Small intestine (tissue), 7 donors: ENCODE measurements at regions not wholly inside any gene's neighbourhood (a gene's known extent, or its start where the extent isn't known, plus 50 kb on each side); places are given as distances from the start of the nearest gene placed in this dataset.

Source experiments
- DNase-seq, 2 donors: peaks; one replicate each; pipeline versions ENCODE4 v3.0.0 to v3.0.0-alpha.2; 2013
- FAIRE-seq: peaks from 2 replicates; lab custom pipeline; 2012; peaks lifted over from hg19 to GRCh38; lab: Jason Lieb, UNC
- H3K27ac ChIP-seq, 3 donors: one replicate each; pipeline ENCODE4 v1.5.1; 2013; ENCODE audit warnings: low read length in 2 of 3, mild to moderate bottlenecking in 2 of 3, control low read depth in 1 of 3, inconsistent platforms in 1 of 3, low read depth in 1 of 3, moderate library complexity in 1 of 3
- H3K27me3 ChIP-seq, 3 donors: one replicate each; pipeline ENCODE4 v1.6.1; 2013; ENCODE audit warnings: low read length in 3 of 3, inconsistent platforms in 1 of 3; ENCODE audit not compliant: control insufficient read depth in 3 of 3, insufficient read depth in 3 of 3
- H3K36me3 ChIP-seq, 3 donors: one replicate each; pipeline ENCODE4 v1.6.1; 2013; ENCODE audit warnings: low read length in 3 of 3, inconsistent platforms in 1 of 3, low read depth in 1 of 3, mild to moderate bottlenecking in 1 of 3, moderate library complexity in 1 of 3; ENCODE audit not compliant: control insufficient read depth in 3 of 3, insufficient read depth in 2 of 3
- H3K4me1 ChIP-seq, 3 donors: one replicate each; pipeline ENCODE4 v1.6.1; 2013; ENCODE audit warnings: low read length in 2 of 3, inconsistent platforms in 1 of 3, low read depth in 1 of 3, mild to moderate bottlenecking in 1 of 3, moderate library complexity in 1 of 3; ENCODE audit not compliant: control insufficient read depth in 3 of 3, insufficient read depth in 2 of 3
- H3K4me3 ChIP-seq, 3 donors: one replicate each; pipeline ENCODE4 v1.5.1; 2013; ENCODE audit warnings: low read length in 3 of 3, control low read depth in 1 of 3, inconsistent platforms in 1 of 3, low read depth in 1 of 3, mild to moderate bottlenecking in 1 of 3, moderate library complexity in 1 of 3
- H3K9me3 ChIP-seq, 2 donors: one replicate each; pipeline ENCODE4 v1.6.1; 2013; ENCODE audit warnings: low read depth in 1 of 2, low read length in 1 of 2; ENCODE audit not compliant: control insufficient read depth in 2 of 2, insufficient read depth in 1 of 2
- WGBS, 3 donors: extraction: QIAGEN DNeasy Blood & Tissue Kit; methylation state at CpG; one replicate each; pipeline ENCODE4 v1.1.7; 2013; 5-methylcytosine and 5-hydroxymethylcytosine counted together
- donor health status: healthy with polysubstance abuse.
- donor health status: control.
- donor health status: control.
- donor health status: Bipolar disorder and iron deficiency.
- donor health status: healthy.

DNA sequence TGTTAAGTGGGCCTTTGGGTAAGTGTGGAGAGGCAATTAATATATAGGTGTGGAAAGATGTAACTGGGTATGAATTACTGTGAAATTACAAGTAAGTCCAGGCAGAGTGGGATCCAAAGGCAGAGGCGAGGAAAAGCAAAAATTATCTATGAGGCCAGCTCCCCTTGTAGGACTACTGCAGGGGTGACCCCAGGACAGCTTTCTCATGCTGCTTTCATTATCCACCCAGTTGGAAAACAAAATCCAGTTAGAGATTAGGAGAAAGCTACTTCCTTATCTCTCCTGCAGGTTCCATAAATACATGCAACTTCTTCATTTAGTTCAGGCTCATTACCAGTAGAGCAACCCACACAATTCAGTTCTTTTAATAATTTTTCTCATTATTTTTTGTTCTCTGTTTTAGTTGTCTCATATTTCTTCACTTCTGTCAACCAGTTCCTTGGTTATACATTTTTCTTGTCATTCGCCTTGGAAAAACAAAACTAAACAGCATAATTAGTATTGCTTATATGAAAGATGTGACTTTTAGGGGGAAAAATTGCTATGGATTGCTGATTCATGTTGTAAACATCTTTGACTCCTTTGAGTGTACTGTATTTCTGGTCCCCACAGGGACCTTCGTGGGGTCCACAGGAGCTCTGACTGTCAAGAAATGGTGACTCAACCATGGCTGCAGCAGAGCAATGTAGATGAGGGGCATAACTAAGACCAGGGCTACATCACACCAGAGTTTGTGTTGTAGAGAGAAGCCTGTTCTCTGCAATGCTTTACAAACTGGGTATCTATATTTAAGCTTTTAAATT lies 110.4 kb upstream of the PARD3B start:
- no peak overlapping the region for H3K27ac ChIP-seq
- H3K36me3 ChIP-seq, result no peaks in the 10 kb centered on the region
- H3K4me1 ChIP-seq, result no peaks in the 10 kb centered on the region
- FAIRE-seq (no peak), DNase-seq (no peak)
- peaks cover 0 to 9% of the 10 kb centered on the region in 2 donors for H3K9me3 ChIP-seq
- H3K4me3 ChIP-seq, result no peak overlapping the region
- H3K27me3 ChIP-seq, result peaks cover 0 to 2% (median 0%) of the 10 kb centered on the region in 3 donors
- WGBS, 3 donors, result 69 to 79% (median 69%) methylated on average over 3 of the region's 3 CpGs

DNA sequence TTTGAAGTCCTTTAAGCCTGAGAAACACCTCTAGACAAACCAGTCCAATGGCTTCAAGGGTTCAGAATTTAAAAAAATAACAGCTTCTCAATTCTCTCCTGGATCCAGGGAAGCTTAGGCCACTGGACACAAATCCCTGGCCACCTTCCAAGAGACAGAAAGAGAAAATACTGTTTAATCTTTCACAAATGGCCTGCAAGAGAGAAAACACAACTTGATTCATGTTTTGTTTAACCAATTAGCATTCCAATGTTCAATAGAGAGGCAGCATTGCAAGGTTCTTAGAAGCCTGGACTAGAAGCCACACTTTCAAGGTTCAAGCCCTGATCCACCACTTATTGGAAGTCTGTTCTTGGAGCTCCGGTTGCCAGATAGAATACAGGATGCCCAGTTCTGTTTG lies 109.0 kb upstream of the PARD3B start:
- DNase-seq, result no peak
- peaks cover 0 to 13% of the 10 kb centered on the region in 2 donors for H3K9me3 ChIP-seq
- no peak for FAIRE-seq
- H3K27ac ChIP-seq, result no peak overlapping the region
- H3K4me3 ChIP-seq, result no peak overlapping the region
- no peaks in the 10 kb centered on the region for H3K36me3 ChIP-seq
- 60 to 83% (median 78%) methylated on average over 1 of the region's 1 CpG for WGBS, 3 donors
- no peaks in the 10 kb centered on the region for H3K4me1 ChIP-seq
- peaks cover 0 to 2% (median 0%) of the 10 kb centered on the region in 3 donors for H3K27me3 ChIP-seq

DNA sequence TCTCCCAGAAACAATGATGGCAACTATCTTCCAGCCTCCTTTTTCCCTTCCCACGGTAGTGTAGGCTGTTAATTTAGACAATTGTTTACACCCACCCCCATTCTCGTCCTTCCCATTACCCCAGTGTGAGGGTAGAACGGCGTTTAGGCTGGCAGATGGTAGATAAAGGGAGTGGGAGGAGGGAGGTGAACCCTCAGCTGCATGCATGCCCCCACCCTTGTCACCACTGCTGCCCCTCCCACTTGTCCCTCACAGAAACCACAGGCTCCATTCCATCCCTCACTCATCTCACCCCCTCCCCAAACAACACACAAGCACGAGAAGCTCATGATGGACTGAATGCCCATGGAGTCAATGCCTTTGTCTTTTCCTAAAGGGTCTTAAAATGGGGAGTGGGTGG lies 107.9 kb upstream of the PARD3B start:
- Histone ChIP-seq H3K4me3 (no peak overlapping the region), H3K27me3 (peaks cover 0 to 2% (median 0%) of the 10 kb centered on the region in 3 donors), H3K36me3 (no peaks in the 10 kb centered on the region), H3K9me3 (peaks cover 0 to 9% of the 10 kb centered on the region in 2 donors), H3K27ac (no peak overlapping the region), H3K4me1 (no peaks in the 10 kb centered on the region)
- FAIRE-seq, result no peak
- no peak for DNase-seq
- 63 to 67% (median 66%) methylated on average over 4 to 5 of the region's 5 CpGs for WGBS, 3 donors

DNA sequence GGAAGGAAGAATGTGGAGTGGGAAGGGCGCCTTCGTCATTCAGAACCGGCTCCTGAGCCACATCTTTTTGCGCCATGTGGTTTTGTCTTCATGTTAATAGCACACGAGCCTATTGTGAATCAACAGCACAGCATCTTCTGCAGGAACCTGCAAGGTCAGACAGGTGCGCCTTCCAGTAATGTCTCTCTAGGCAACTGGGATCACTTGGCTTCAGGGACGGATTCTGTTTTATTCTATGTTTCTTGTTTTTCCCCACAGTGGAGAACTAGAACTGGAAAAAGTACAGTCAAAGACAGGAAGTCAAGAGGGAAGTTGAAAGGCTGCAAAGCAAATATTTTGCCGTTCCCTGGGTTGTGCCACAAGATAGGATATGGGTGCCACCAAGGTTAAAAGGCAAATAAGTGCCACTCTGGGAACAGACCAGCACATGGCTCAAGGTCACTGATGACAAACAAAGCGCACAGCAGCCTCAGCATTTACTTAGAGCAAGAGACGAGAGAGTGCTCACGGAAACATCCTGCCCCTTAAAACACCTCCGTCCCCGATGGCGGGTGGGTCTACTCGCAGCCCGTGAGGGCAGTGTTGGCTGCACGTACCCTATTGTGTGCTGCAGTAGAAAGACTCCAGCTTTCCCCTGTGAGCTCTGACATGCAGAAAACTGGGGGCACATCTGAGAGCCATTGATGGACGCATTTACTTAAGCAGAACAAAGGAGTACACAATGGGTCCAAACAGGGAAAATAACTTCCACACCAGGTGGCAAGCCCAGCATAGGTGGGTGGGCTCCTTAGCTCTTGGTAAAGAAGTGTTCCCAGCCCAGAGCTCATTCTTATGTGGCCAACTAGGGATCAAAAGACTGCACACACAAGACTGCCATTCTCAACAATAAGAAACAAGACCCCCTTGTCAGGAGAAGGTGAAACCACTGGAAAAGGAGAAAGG lies 107.2 kb upstream of the PARD3B start:
- no peak for FAIRE-seq
- Histone ChIP-seq H3K36me3 (no peaks in the 10 kb centered on the region), H3K4me3 (no peak overlapping the region), H3K9me3 (peaks cover 0 to 6% of the 10 kb centered on the region in 2 donors), H3K27me3 (peaks cover 0 to 1% (median 0%) of the 10 kb centered on the region in 3 donors), H3K4me1 (no peaks in the 10 kb centered on the region), H3K27ac (no peak overlapping the region)
- WGBS, 3 donors, result 82 to 88% (median 85%) methylated on average over 18 of the region's 18 CpGs
- DNase-seq, result no peak

DNA sequence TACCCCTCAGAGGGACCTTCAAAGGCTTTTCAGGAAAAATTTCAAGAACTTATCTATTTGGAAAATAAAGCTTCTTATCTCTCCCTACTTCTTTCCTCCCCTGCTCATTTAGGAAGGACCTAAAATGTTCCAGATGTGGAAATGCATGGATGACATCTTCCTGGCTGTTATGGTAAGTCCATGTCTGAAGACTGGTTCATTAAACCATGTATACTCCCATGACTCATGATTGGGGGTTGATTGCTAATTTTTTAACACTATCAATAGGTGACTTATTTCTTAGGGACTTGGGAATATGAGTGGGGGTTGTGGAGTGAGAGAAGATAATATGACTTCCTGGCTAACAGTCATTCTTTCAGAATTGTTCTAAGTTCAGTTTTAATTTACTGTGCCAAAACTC lies 104.0 kb upstream of the PARD3B start:
- peaks cover 0 to 4% of the 10 kb centered on the region in 2 donors for H3K9me3 ChIP-seq
- H3K4me1 ChIP-seq, result no peaks in the 10 kb centered on the region
- FAIRE-seq (no peak), DNase-seq (no peak)
- no peaks in the 10 kb centered on the region for H3K36me3 ChIP-seq
- no peak overlapping the region for H3K4me3 ChIP-seq
- no peaks in the 10 kb centered on the region for H3K27me3 ChIP-seq
- H3K27ac ChIP-seq, result no peak overlapping the region

DNA sequence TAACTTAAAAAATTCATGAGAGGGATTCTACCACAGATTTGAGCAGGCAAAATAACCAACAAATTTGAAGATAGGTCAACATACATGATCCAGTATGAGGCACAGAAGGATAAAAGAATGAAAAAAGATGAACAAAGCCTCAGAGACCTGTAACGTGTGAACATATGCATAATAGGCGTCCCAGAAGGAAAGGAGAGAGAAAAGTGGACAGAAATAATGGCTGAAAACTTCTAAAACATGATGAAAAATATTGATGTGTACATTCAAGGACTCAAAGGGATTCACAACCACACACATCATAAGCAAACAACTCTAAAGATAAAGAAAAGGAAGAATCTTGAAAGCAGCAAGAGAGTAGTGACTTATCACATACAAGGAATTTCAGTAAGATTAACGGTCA lies 100.1 kb upstream of the PARD3B start:
- WGBS, 3 donors, result 87 to 93% (median 88%) methylated on average over 3 of the region's 3 CpGs
- H3K4me1 ChIP-seq, result no peaks in the 10 kb centered on the region
- FAIRE-seq (no peak), DNase-seq (no peak)
- no peaks in the 10 kb centered on the region for H3K36me3 ChIP-seq
- H3K9me3 ChIP-seq, result peaks cover 0 to 4% of the 10 kb centered on the region in 2 donors
- no peaks in the 10 kb centered on the region for H3K27me3 ChIP-seq
- no peak overlapping the region for H3K27ac ChIP-seq
- H3K4me3 ChIP-seq, result no peak overlapping the region

DNA sequence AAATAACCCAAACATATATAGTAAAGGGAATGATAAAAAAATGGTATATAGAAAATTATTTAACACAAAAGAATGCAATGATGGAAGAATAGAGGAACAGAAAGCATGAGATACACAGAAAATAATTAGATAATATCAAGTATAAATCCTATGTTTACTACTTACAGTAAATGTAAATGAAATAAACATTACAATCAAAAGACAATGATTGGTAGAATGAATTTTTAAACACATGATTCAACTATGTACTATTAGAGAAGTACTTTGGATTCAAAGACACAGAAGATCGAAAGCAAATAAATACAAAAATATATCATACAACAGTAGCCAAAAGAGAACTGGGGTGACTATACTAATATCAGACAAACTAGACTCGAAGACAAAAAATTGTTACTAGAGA lies 97.6 kb upstream of the PARD3B start:
- no peaks in the 10 kb centered on the region for H3K36me3 ChIP-seq
- H3K27ac ChIP-seq, result no peak overlapping the region
- H3K4me1 ChIP-seq, result peaks cover 0 to 5% (median 0%) of the 10 kb centered on the region in 3 donors
- no peak overlapping the region for H3K4me3 ChIP-seq
- H3K27me3 ChIP-seq, result no peaks in the 10 kb centered on the region
- FAIRE-seq (no peak), DNase-seq (no peak)
- H3K9me3 ChIP-seq, result no peaks in the 10 kb centered on the region
- WGBS, 3 donors, result 85 to 97% (median 95%) methylated on average over 2 of the region's 2 CpGs

DNA sequence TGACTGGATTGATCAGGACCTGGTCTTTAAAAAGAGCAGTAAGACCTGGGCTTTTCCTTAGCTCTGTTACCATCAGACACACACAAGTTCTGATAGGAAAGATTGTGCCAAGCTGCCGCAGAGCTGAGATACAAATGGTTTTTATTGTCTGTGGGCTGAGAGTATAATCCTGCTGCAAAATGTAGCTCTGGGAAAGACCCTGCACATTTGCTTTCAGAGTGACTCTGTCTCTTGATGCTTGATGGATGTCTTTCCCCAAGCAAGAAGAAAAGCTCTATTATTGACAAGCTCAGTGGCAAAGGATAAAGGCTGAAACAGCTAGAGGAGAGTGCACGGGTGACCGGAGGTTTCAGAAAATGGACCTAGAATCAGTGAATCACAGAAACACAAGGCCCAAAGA lies 95.3 kb upstream of the PARD3B start:
- DNase-seq (no peak), FAIRE-seq (no peak)
- 92 to 98% (median 97%) methylated on average over 3 of the region's 3 CpGs for WGBS, 3 donors
- Histone ChIP-seq H3K36me3 (no peaks in the 10 kb centered on the region), H3K4me3 (no peak overlapping the region), H3K27ac (no peak overlapping the region), H3K9me3 (no peaks in the 10 kb centered on the region), H3K27me3 (no peaks in the 10 kb centered on the region), H3K4me1 (peaks cover 0 to 21% (median 0%) of the 10 kb centered on the region in 3 donors)
